ENCODE measurements at regions not wholly inside any gene's neighbourhood (a gene's known extent, or its start where the extent isn't known, plus 50 kb on each side); places are given as distances from the start of the nearest gene placed in this dataset.

GRCh38 chr4:173685165-173685830 is 155.3 kb upstream of the HAND2 start:
- in situ Hi-C loops (cut with HindIII; ENCODE audit: low pct_ligation_motif_present, low sequenced_read_pairs), result no loop called here
- TF ChIP-seq, protein P1, sequence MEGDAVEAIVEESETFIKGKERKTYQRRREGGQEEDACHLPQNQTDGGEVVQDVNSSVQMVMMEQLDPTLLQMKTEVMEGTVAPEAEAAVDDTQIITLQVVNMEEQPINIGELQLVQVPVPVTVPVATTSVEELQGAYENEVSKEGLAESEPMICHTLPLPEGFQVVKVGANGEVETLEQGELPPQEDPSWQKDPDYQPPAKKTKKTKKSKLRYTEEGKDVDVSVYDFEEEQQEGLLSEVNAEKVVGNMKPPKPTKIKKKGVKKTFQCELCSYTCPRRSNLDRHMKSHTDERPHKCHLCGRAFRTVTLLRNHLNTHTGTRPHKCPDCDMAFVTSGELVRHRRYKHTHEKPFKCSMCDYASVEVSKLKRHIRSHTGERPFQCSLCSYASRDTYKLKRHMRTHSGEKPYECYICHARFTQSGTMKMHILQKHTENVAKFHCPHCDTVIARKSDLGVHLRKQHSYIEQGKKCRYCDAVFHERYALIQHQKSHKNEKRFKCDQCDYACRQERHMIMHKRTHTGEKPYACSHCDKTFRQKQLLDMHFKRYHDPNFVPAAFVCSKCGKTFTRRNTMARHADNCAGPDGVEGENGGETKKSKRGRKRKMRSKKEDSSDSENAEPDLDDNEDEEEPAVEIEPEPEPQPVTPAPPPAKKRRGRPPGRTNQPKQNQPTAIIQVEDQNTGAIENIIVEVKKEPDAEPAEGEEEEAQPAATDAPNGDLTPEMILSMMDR (IDR thresholded peaks at IDR 0.05; ENCODE audit: low read depth, low read length, missing control alignments), result no peak
- no peaks in the 10 kb centered on the region for H3K36me3 ChIP-seq (replicated peaks)
- no peak overlapping the region for H3K27ac ChIP-seq
- no peak overlapping the region for H3K4me3 ChIP-seq (ENCODE audit: low read depth, low read length)
- no peak for DNase-seq
- H3K27me3 ChIP-seq (replicated peaks), result no peaks in the 10 kb centered on the region

DNA sequence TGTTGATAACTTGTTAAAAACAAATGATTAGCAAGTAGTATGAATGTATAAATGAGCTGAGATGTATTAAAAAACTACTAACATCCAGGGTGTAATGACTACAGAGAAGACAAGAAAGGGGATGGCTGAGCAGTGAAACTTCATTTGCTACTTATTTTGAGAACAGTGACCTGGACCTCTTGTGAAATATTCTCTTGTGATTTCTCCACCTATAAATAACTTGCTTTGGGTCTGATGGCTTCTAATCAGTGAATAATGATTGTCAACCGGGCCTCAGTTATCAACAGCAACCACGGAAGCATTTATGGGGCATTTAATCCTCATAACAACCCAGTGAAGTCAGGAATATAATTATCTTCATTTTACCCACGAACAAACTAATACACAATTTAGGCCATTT is 154.2 kb upstream of the HAND2 start:
- H3K27ac ChIP-seq, result no peak overlapping the region
- H3K27me3 ChIP-seq (replicated peaks), result no peaks in the 10 kb centered on the region
- in situ Hi-C loops (cut with HindIII; ENCODE audit: low pct_ligation_motif_present, low sequenced_read_pairs), result no loop called here
- DNase-seq, result no peak
- no peaks in the 10 kb centered on the region for H3K36me3 ChIP-seq (replicated peaks)
- TF ChIP-seq, protein P1 (IDR thresholded peaks at IDR 0.05; ENCODE audit: low read depth, low read length, missing control alignments), result no peak
- no peak overlapping the region for H3K4me3 ChIP-seq (ENCODE audit: low read depth, low read length)

DNA sequence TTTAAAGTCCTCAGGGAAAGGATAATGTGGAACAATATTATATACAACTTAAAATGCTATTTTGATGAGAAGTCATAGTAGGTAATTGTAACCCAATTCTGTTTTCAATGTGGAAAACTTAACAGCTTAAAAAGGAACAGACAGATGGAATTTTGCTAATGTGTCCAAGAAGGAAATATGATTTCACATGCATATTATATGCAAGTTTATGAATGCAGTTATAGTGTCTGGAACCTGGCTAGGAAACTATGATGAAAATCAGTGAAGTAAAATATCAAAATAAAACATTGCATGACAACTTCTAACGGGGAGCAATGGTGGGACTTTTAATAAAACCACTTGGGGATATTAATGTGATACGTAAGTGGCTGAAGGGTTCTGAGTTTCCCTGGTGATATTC is 152.6 kb upstream of the HAND2 start:
- in situ Hi-C loops (cut with HindIII; ENCODE audit: low pct_ligation_motif_present, low sequenced_read_pairs), result no loop called here
- TF ChIP-seq, protein P1 (IDR thresholded peaks at IDR 0.05; ENCODE audit: low read depth, low read length, missing control alignments), result no peak
- no peaks in the 10 kb centered on the region for H3K36me3 ChIP-seq (replicated peaks)

DNA sequence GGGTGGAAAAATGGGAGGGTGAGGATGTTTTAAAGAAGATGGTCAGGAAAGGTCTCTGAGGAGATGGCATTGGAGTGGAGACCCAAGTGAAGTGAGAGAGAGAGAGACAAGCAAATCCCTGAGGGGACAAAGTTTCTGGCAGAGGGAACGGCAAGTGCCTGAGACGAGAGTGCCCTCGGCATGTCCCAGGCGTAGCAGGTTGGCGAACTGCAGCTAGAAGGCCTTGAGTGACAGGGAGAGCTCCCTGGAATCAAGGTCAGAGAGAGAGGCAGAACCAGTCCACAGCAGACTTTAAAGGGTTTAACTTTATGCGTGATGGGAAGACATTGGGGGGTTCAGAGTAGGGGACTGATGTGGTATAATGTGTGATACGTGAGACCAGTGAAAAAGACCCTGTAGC is 150.2 kb upstream of the HAND2 start:
- in situ Hi-C loops (cut with HindIII; ENCODE audit: low pct_ligation_motif_present, low sequenced_read_pairs), result no loop called here
- no peak for DNase-seq
- Histone ChIP-seq H3K27me3 (replicated peaks) (no peaks in the 10 kb centered on the region), H3K4me3 (ENCODE audit: low read depth, low read length) (no peak overlapping the region), H3K27ac (no peak overlapping the region), H3K36me3 (replicated peaks) (no peaks in the 10 kb centered on the region)
- TF ChIP-seq, protein P1 (IDR thresholded peaks at IDR 0.05; ENCODE audit: low read depth, low read length, missing control alignments), result no peak

More for the DNA sequence above, 152.6 kb upstream of the HAND2 start:
- DNase-seq, result no peak
- H3K27me3 ChIP-seq (replicated peaks), result no peaks in the 10 kb centered on the region
- H3K27ac ChIP-seq, result no peak overlapping the region
- no peak overlapping the region for H3K4me3 ChIP-seq (ENCODE audit: low read depth, low read length)

- DNase-seq, result no peak
- TF ChIP-seq, protein P1 (IDR thresholded peaks at IDR 0.05; ENCODE audit: low read depth, low read length, missing control alignments), result no peak
- in situ Hi-C loops (cut with HindIII; ENCODE audit: low pct_ligation_motif_present, low sequenced_read_pairs), result no loop called here
- Histone ChIP-seq H3K27me3 (replicated peaks) (no peaks in the 10 kb centered on the region), H3K4me3 (ENCODE audit: low read depth, low read length) (no peak overlapping the region), H3K36me3 (replicated peaks) (no peaks in the 10 kb centered on the region), H3K27ac (no peak overlapping the region)
Observed at GRCh38 chr4:173675446-173675845, 145.4 kb upstream of the HAND2 start.

All from brain microvascular endothelial cell (primary cell).